HG02973 (cell line): ENCODE measurements at regions not wholly inside any gene's neighbourhood (a gene's known extent, or its start where the extent isn't known, plus 50 kb on each side); places are given as distances from the start of the nearest gene placed in this dataset.
"Not testable (repeated sequence)": the region's sequence is repeated elsewhere in the genome, so short reads cannot be mapped to it uniquely, and the experiment has no call there.

Source experiments
- ATAC-seq: cut with Tn5 transposase; IDR thresholded peaks from one replicate; pipeline ENCODE4 v1.9.1; 2021; ENCODE audit warnings: moderate library complexity; ENCODE audit not compliant: unreplicated experiment

- ATAC-seq = no peak
Observed at GRCh38 chr6:84635081-84635761, 129.2 kb downstream of the TBX18 start.

GRCh38 chr6:84633771-84634170 lies 130.6 kb downstream of the TBX18 start:
- ATAC-seq = no peak

GRCh38 chr6:84626527-84626926 lies 137.9 kb downstream of the TBX18 start:
- ATAC-seq = not testable (repeated sequence)

GRCh38 chr6:84625506-84625905 lies 138.9 kb downstream of the TBX18 start:
- ATAC-seq = no peak

GRCh38 chr6:84623956-84624680 lies 140.3 kb downstream of the TBX18 start:
- no peak for ATAC-seq

- no peak for ATAC-seq
Observed at GRCh38 chr6:84618836-84619235, 145.6 kb downstream of the TBX18 start.

- no peak for ATAC-seq
Observed at GRCh38 chr6:84618046-84618752, 146.2 kb downstream of the TBX18 start.

DNA sequence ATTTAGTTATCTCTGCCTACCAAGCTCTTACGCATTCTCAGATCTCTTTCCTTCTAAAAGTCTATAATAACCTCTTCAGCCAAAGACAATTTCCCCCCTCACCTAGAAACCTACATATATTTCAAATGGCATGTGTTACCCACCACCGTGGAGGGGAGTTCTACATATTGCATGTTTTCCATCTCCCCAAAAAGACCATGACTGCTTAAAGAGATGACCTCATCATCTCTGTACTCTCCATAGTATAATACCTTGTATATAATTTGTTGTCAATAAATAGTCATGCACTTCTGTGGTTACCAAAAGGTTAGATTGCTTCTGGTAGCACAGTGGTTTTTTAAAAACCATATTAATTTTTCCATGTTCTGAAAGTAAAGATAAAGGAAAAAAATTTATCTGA lies 148.4 kb downstream of the TBX18 start:
- no peak for ATAC-seq

- no peak for ATAC-seq
Observed at GRCh38 chr6:84615113-84615850, 149.1 kb downstream of the TBX18 start.

- ATAC-seq = no peak
Observed at GRCh38 chr6:84606860-84607259, 157.5 kb downstream of the TBX18 start.

GRCh38 chr6:84605298-84605697 lies 159.1 kb downstream of the TBX18 start:
- no peak for ATAC-seq

GRCh38 chr6:84601366-84601765 lies 163.0 kb downstream of the TBX18 start:
- ATAC-seq = no peak

GRCh38 chr6:84599991-84600390 lies 164.4 kb downstream of the TBX18 start:
- ATAC-seq = no peak

DNA sequence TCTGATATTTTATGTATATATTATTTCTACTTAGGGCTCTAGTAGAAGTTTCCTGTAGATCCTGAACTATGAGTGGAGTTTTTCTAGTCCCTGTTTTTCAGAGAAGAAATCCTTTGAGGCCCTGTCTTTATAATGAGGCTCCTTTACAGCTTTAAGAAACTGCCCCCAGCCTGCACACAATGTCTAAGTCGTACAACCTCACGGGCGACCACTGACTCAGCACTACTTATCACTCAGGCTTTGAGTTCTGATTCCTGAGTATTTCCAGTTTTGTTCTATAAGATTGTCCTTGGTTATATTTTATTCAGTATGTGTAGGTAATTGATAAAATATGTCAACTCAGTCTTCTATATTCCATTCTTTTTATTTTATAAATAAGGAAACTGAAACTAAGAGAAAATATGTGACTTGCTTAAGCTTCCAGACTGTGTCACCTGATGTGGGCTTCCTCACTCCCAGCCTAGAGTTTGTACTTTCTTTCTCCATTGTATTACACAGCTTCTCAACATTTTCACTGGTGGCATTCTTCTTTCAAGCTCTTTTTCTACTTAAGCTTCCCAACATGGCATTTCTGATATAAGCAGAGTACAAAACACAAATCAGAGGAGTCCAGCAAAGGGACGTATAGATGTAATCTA lies 167.0 kb downstream of the TBX18 start:
- ATAC-seq = no peak

DNA sequence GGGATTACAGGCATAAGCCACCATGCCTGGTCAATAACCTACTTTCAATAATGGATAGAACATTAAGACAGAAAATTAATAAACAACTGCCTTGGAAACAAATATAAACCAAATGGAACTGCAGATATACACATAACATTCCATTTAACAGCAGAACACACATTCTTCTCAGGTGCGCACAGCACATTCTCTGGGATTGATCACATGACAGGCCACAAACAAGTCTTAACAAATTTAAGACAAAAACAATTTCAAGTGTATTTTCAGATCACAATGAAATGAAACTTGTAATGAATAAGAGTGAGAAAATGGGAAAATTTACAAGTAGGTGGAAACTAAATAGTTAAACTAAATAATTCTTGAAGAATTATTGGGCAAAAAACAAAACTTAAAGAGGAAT lies 167.9 kb downstream of the TBX18 start:
- no peak for ATAC-seq

DNA sequence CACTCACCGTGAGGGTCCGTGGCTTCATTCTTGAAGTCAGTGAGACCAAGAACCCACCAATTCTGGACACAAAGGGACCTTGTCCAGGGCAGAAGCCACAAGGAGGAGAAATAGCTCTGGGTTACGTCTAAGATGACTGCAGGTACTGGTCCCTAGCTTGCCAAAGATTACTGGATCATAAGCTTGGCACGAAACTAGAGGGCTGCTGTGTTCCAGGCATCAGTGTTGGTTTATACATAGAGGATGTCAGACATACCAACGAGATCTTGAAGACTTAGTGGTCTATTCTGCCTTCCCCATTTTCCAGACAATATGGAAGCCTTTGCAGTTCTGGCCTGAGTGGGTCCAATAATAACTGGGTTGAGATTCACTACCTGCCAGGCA lies 175.7 kb downstream of the TBX18 start:
- ATAC-seq = no peak

- not testable (repeated sequence) for ATAC-seq
Observed at GRCh38 chr6:84587994-84588696, 176.3 kb downstream of the TBX18 start.

DNA sequence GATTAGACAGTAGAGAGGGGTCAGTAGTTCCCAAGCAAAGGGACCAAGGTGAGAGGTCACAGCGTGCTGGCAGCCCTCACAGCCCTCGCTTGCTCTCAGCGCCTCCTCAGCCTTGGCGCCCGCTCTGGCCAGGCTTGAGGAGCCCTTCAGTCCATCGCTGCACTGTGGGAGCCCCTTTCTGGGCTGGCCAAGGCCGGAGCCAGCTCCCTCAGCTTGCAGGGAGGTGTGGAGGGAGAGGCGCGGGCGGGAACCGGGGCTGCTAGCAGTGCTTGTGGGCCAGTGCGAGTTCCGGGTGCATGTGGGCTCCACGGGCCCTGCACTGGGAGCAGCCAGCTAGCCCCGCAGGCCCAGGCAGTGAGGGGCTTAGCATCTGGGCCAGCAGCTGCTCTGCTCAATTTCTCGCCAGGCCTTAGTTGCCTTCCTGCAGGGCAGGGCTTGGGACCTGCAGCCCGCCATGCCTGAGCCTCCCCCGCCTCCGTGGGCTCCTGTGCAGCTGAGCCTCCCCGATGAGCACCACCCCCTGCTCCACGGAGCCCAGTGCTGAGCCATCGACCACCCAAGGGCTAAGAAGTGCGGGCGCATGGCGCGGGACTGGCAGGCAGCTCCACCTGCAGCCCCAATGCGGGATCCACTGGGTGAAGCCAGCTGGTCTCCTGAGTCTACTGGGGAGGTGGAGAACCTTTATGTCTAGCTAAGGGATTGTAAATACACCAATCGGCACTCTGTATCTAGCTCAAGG lies 177.0 kb downstream of the TBX18 start:
- not testable (repeated sequence) for ATAC-seq

- ATAC-seq = no peak
Observed at GRCh38 chr6:84583784-84584183, 180.6 kb downstream of the TBX18 start.

DNA sequence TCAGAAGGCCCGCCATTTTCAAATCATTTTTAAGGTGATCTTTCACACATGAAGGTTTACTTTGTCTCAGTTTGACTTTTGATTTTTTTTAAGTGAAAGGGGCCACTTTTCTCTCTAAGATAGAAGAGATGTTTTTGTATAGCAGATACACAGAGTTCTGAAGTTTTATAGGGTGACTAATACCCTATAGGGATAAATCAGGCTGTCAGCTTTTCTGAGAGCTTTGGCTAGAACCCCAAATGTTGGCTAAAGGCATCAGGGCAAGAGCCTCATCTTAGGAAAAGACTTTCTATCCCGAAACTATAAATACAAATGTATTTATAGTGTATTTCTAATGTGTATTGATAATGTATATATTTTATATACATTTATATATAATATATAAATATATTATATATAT lies 181.4 kb downstream of the TBX18 start:
- ATAC-seq = no peak
